Pancreas (tissue), 10 donors: ENCODE measurements at regions not wholly inside any gene's neighbourhood (a gene's known extent, or its start where the extent isn't known, plus 50 kb on each side); places are given as distances from the start of the nearest gene placed in this dataset.
"Not testable (repeated sequence)": the region's sequence is repeated elsewhere in the genome, so short reads cannot be mapped to it uniquely, and the experiment has no call there.

Experiments used
- ATAC-seq, 4 donors: fragments of 200-7000 bp; cut with Tn5 transposase; one replicate each; pipeline versions ENCODE4 v1.8.0 to v1.9.1; 2020; ENCODE audit warnings: mild to moderate bottlenecking in 4 of 4, moderate library complexity in 4 of 4
- DNase-seq, 6 donors: peaks; one replicate each; pipeline ENCODE4 v3.0.0-alpha.2; 2020
- FAIRE-seq: peaks from 2 replicates; lab custom pipeline; 2012; peaks lifted over from hg19 to GRCh38; lab: Jason Lieb, UNC
- H3K27ac ChIP-seq, 4 donors: fragments of 200-600 bp; sonication (generic); 1 replicate in 3 of 4; 2 replicates in 1 of 4; pipeline versions ENCODE4 v1.5.0 to v1.8.0; 2020
- H3K27me3 ChIP-seq, 4 donors: fragments of 200-600 bp; one replicate each; pipeline ENCODE4 v1.8.0; 2021
- H3K36me3 ChIP-seq, 3 donors: fragments of 200-600 bp; sonication (generic) in 1 of 3; one replicate each; pipeline versions ENCODE4 v1.5.0 to v1.8.0; 2020 to 2021
- H3K4me1 ChIP-seq, 3 donors: fragments of 200-600 bp; one replicate each; pipeline ENCODE4 v1.8.0; 2021
- H3K4me3 ChIP-seq, 4 donors: fragments of 200-600 bp; sonication (generic) in 2 of 4; one replicate each; pipeline versions ENCODE4 v1.5.0 to v1.8.0; 2020 to 2021
- H3K9me3 ChIP-seq, 4 donors: fragments of 200-600 bp; one replicate each; pipeline ENCODE4 v1.8.0; 2021
- CTCF ChIP-seq, 4 donors: fragments of 200-600 bp; sonication (generic) in 3 of 4; IDR thresholded peaks; one replicate each; pipeline versions ENCODE4 v1.5.0 to v1.8.0; 2021; ENCODE audit warnings: antibody characterized with exemption in 4 of 4
- WGBS, 2 donors: extraction: QIAGEN DNeasy Blood & Tissue Kit; methylation state at CpG; one replicate each; pipeline ENCODE4 v1.1.7; 2013; 5-methylcytosine and 5-hydroxymethylcytosine counted together
- intact Hi-C, 3 donors: fragments of 100-400 bp; cut with DNase I; formaldehyde crosslinking; loops; one replicate each; pipeline versions ENCODE4 v1.11.1 to v1.14.2; 2022
- donor health status: healthy with polysubstance abuse.
- donor health status: DM: no; HTN: no; CAD: no; lungs with moderate emphysema.
- donor health status: DM: no; HTN: no; CAD: no.
- donor health status: control.
- donor health status: control.
- donor health status: Bipolar disorder and iron deficiency.
- donor health status: DM: yes; HTN: yes; CAD: no.
- donor health status: DM: no; HTN: no; CAD: no.
- donor health status: DM: no; HTN: no; CAD: no.
- donor health status: DM: yes; HTN: yes; CAD: no.

- WGBS, 2 donors: 46 to 59% methylated on average over 3 of the region's 3 CpGs
- no peak overlapping the region for H3K4me3 ChIP-seq
- H3K9me3 ChIP-seq: no peaks in the 10 kb centered on the region
- intact Hi-C loops: no loop called here
- no peak overlapping the region for H3K27ac ChIP-seq
- FAIRE-seq (no peak), DNase-seq (no peak), ATAC-seq (no peak)
- H3K27me3 ChIP-seq: no peaks in the 10 kb centered on the region
- TF ChIP-seq CTCF (IDR thresholded peaks at IDR 0.05): no peak
- no peaks in the 10 kb centered on the region for H3K4me1 ChIP-seq
- no peaks in the 10 kb centered on the region for H3K36me3 ChIP-seq
These were observed 198.2 kb upstream of the SEMA6A start for GRCh38 chr5:116772806-116773205.

GRCh38 chr5:116772152-116772501 is 197.5 kb upstream of the SEMA6A start:
- Histone ChIP-seq H3K36me3 (no peaks in the 10 kb centered on the region), H3K27ac (no peak overlapping the region), H3K9me3 (no peaks in the 10 kb centered on the region), H3K4me3 (no peak overlapping the region), H3K27me3 (no peaks in the 10 kb centered on the region), H3K4me1 (no peaks in the 10 kb centered on the region)
- no peak for DNase-seq
- 88 to 90% methylated on average over 1 of the region's 1 CpG for WGBS, 2 donors
- intact Hi-C loops: no loop called here
- TF ChIP-seq CTCF (IDR thresholded peaks at IDR 0.05): no peak
- no peak for FAIRE-seq
- peak in 1 of 4 donors; percentile 12 for ATAC-seq

- Histone ChIP-seq H3K36me3 (no peaks in the 10 kb centered on the region), H3K4me3 (no peak overlapping the region), H3K9me3 (no peaks in the 10 kb centered on the region), H3K27me3 (no peaks in the 10 kb centered on the region), H3K27ac (no peak overlapping the region), H3K4me1 (no peaks in the 10 kb centered on the region)
- no peak for TF ChIP-seq CTCF (IDR thresholded peaks at IDR 0.05)
- peak in 2 of 6 donors; percentile 17 to 34 for DNase-seq
- ATAC-seq: peak; percentile 40 to 71 (median 62)
- no peak for FAIRE-seq
- 33 to 57% methylated on average over 9 of the region's 9 CpGs for whole genome bisulfite sequencing, 2 donors
- intact Hi-C loops: no loop called here
These were observed 197.0 kb upstream of the SEMA6A start for GRCh38 chr5:116771466-116772151.

- H3K27me3 ChIP-seq, H3K27ac ChIP-seq, H3K4me3 ChIP-seq, H3K4me1 ChIP-seq, H3K9me3 ChIP-seq, ATAC-seq, intact Hi-C loops, FAIRE-seq, H3K36me3 ChIP-seq, DNase-seq: not testable (repeated sequence)
- whole genome bisulfite sequencing, 2 donors: 91 to 98% methylated on average over 2 of the region's 2 CpGs
These were observed 195.3 kb upstream of the SEMA6A start for GRCh38 chr5:116769953-116770352.

GRCh38 chr5:116769470-116769869 is 194.8 kb upstream of the SEMA6A start:
- peaks cover 0 to 8% (median 0%) of the 10 kb centered on the region in 3 donors for H3K4me1 ChIP-seq
- FAIRE-seq (no peak), ATAC-seq (no peak), DNase-seq (no peak)
- intact Hi-C loops: no loop called here
- WGBS, 2 donors: 83 to 89% methylated on average over 7 of the region's 7 CpGs
- TF ChIP-seq CTCF (IDR thresholded peaks at IDR 0.05): no peak
- no peaks in the 10 kb centered on the region for H3K36me3 ChIP-seq
- H3K27ac ChIP-seq: no peak overlapping the region
- no peaks in the 10 kb centered on the region for H3K9me3 ChIP-seq
- no peaks in the 10 kb centered on the region for H3K27me3 ChIP-seq
- no peak overlapping the region for H3K4me3 ChIP-seq
